GM18505 (cell line): ENCODE measurements at regions not wholly inside any gene's neighbourhood (a gene's known extent, or its start where the extent isn't known, plus 50 kb on each side); places are given as distances from the start of the nearest gene placed in this dataset.
"Not testable (repeated sequence)": the region's sequence is repeated elsewhere in the genome, so short reads cannot be mapped to it uniquely, and the experiment has no call there.

Experiments used
- ATAC-seq: cut with Tn5 transposase; IDR thresholded peaks from one replicate; pipeline ENCODE4 v1.9.1; 2021; ENCODE audit not compliant: unreplicated experiment
- POLR2A ChIP-seq: IDR thresholded peaks from 4 replicates; pipeline ENCODE4 v1.6.1; 2011; ENCODE audit warnings: borderline replicate concordance; ENCODE audit not compliant: insufficient read depth, insufficient read length; ENCODE audit errors: extremely low read depth

- TF ChIP-seq POLR2A, result no peak
Observed at GRCh38 chr17:37859451-37859850, 64.8 kb upstream of the TBC1D3K start.

GRCh38 chr17:37858391-37858790 lies 65.8 kb upstream of the TBC1D3K start:
- not testable (repeated sequence) for ATAC-seq

More at GRCh38 chr17:37859451-37859850, 64.8 kb upstream of the TBC1D3K start:
- no peak for ATAC-seq

- ATAC-seq, result no peak
- no peak for TF ChIP-seq POLR2A
Observed at GRCh38 chr17:37856245-37856644, 68.0 kb upstream of the TBC1D3K start.

GRCh38 chr17:37849617-37849972 lies 74.6 kb upstream of the TBC1D3K start:
- ATAC-seq, result no peak
- TF ChIP-seq POLR2A, result no peak

- no peak for ATAC-seq
- no peak for TF ChIP-seq POLR2A
Observed at GRCh38 chr17:37848690-37849616, 75.3 kb upstream of the TBC1D3K start.

GRCh38 chr17:37847811-37848331 lies 76.3 kb upstream of the TBC1D3K start:
- no peak for ATAC-seq
- TF ChIP-seq POLR2A, result no peak

- no peak for TF ChIP-seq POLR2A
- ATAC-seq, result no peak
Observed at GRCh38 chr17:37847102-37847501, 77.1 kb upstream of the TBC1D3K start.

- TF ChIP-seq POLR2A, result no peak
- no peak for ATAC-seq
Observed at GRCh38 chr17:37844977-37845293, 79.3 kb upstream of the TBC1D3K start.

- peak; percentile 35 for TF ChIP-seq POLR2A
- peak; percentile 64 for ATAC-seq
Observed at GRCh38 chr17:37844158-37844976, 79.8 kb upstream of the TBC1D3K start.

- TF ChIP-seq POLR2A, result no peak
- ATAC-seq, result no peak
Observed at GRCh38 chr17:37842401-37842800, 81.8 kb upstream of the TBC1D3K start.

- no peak for ATAC-seq
- no peak for TF ChIP-seq POLR2A
Observed at GRCh38 chr17:37841232-37841631, 83.0 kb upstream of the TBC1D3K start.

- TF ChIP-seq POLR2A, result no peak
- ATAC-seq, result no peak
Observed at GRCh38 chr17:37840576-37840975, 83.6 kb upstream of the TBC1D3K start.

GRCh38 chr17:37839196-37839978 lies 84.8 kb upstream of the TBC1D3K start:
- TF ChIP-seq POLR2A, result no peak
- ATAC-seq, result no peak
